SU-DHL-6 (cell line): ENCODE measurements at regions not wholly inside any gene's neighbourhood (a gene's known extent, or its start where the extent isn't known, plus 50 kb on each side); places are given as distances from the start of the nearest gene placed in this dataset.

Source experiments
- H2AFZ ChIP-seq: fragments of 200-600 bp; sonication (generic); 2 replicates; pipeline ENCODE4 v1.6.1; 2014; ENCODE audit warnings: low read depth, mild to moderate bottlenecking, moderate library complexity, mixed read lengths, antibody characterized with exemption, low read length; ENCODE audit not compliant: severe bottlenecking
- H3F3A ChIP-seq: fragments of 200-600 bp; shearing (Covaris generic); 2 replicates; pipeline ENCODE4 v1.6.0; 2016; ENCODE audit warnings: antibody characterized with exemption, mild to moderate bottlenecking; ENCODE audit not compliant: insufficient read depth
- H3K27ac ChIP-seq: fragments of 200-600 bp; sonication (generic); 2 replicates; pipeline ENCODE4 v1.5.1; 2016; ENCODE audit warnings: low read depth, mild to moderate bottlenecking, low read length, moderate library complexity, mixed read lengths
- H3K27me3 ChIP-seq: fragments of 200-600 bp; sonication (generic), shearing (Covaris generic); 2 replicates; pipeline ENCODE4 v1.6.0; 2014; ENCODE audit warnings: mild to moderate bottlenecking, low read length
- H3K36me3 ChIP-seq: fragments of 200-600 bp; sonication (generic); 2 replicates; pipeline ENCODE4 v1.6.1; 2014; ENCODE audit warnings: mild to moderate bottlenecking, low read length, mixed read lengths
- H3K4me2 ChIP-seq: fragments of 300-600, 200-600 bp; shearing (Covaris generic), sonication (generic); 2 replicates; pipeline ENCODE4 v1.6.0; 2014; ENCODE audit warnings: low read length, low read depth, mild to moderate bottlenecking; ENCODE audit not compliant: poor library complexity, severe bottlenecking
- H3K4me3 ChIP-seq: fragments of 200-600 bp; sonication (generic); 2 replicates; pipeline ENCODE4 v1.5.1; 2014; ENCODE audit warnings: antibody characterized with exemption, low read length, mild to moderate bottlenecking, mixed read lengths; ENCODE audit not compliant: insufficient read depth, poor library complexity, severe bottlenecking
- H3K79me2 ChIP-seq: fragments of 200-600 bp; sonication (generic); 2 replicates; pipeline ENCODE4 v1.6.1; 2014; ENCODE audit warnings: mild to moderate bottlenecking, low read length, moderate library complexity; ENCODE audit not compliant: insufficient read depth
- H3K9ac ChIP-seq: fragments of 200-600 bp; sonication (generic); 2 replicates; pipeline ENCODE4 v1.7.0; 2014; ENCODE audit warnings: mild to moderate bottlenecking, low read length
- H3K9me2 ChIP-seq: fragments of 200-600 bp; sonication (generic); replicated peaks from 2 replicates; pipeline ENCODE4 v1.6.1; 2014; ENCODE audit warnings: low read length; ENCODE audit not compliant: insufficient read depth
- H3K9me3 ChIP-seq: fragments of 200-600 bp; sonication (generic); 2 replicates; pipeline ENCODE4 v1.6.1; 2014; ENCODE audit warnings: low read length, mixed read lengths; ENCODE audit not compliant: insufficient read depth
- H4K20me1 ChIP-seq: fragments of 200-600 bp; sonication (generic); 2 replicates; pipeline ENCODE4 v1.6.1; 2014; ENCODE audit warnings: low read depth, mild to moderate bottlenecking, antibody characterized with exemption, low read length, moderate library complexity, mixed read lengths
- EZH2phosphoT487 ChIP-seq: fragments of 200-600 bp; sonication (generic), shearing (Covaris generic); conservative IDR thresholded peaks from 2 replicates; pipeline ENCODE4 v1.6.1; 2018; ENCODE audit warnings: mild to moderate bottlenecking, antibody characterized with exemption, low read length, moderate library complexity, mixed read lengths
- TF ChIP-seq, protein P1 (sequence below): fragments of 200-600 bp; sonication (generic); IDR thresholded peaks from one replicate; pipeline ENCODE4 v1.5.1; 2017; ENCODE audit warnings: antibody characterized with exemption, mild to moderate bottlenecking, low read length, moderate library complexity; ENCODE audit not compliant: insufficient read depth, poor library complexity, severe bottlenecking

DNA sequence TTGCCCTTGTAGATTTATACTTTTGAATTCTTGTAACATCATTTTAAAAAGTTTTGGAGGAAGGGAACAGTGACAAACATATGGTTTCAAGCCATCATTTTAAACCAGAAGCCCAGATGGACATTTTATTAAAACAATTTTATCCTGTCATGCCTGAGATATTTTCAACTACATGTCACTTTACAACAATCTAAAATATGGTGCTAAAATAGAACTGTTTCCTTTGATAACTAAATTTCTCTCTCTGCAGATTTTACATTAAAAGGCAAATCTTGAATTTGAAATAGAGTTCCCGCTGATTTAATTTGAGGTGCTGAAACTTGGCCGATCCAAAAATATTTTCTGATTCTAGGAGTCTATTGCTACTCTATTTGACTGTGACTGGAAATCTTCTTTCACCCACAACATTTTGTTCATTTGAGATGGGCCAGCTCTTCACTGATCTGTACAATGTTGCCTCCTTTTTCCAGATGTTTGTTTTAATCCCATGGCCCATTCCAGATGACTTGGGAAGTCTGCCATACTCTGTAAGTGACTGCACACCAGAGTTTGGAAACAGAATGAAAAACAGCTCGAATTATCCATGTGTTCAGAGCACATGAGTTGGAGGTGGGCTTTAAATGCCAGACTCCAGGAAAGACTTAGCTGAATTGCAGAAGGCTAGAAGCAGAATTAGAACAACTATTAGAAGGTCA lies 402.5 kb downstream of the TMEM135 start:
- Histone ChIP-seq H3K27ac (no peak overlapping the region), H3K9me3 (no peaks in the 10 kb centered on the region), H3K9ac (no peak overlapping the region), H2AFZ (no peak overlapping the region), H4K20me1 (no peaks in the 10 kb centered on the region), H3F3A (no peaks in the 10 kb centered on the region), H3K4me3 (no peak overlapping the region), H3K36me3 (no peaks in the 10 kb centered on the region), H3K79me2 (no peaks in the 10 kb centered on the region), H3K4me2 (no peak overlapping the region), H3K27me3 (no peaks in the 10 kb centered on the region), H3K9me2 (no peaks in the 10 kb centered on the region)
- TF ChIP-seq, protein P1, sequence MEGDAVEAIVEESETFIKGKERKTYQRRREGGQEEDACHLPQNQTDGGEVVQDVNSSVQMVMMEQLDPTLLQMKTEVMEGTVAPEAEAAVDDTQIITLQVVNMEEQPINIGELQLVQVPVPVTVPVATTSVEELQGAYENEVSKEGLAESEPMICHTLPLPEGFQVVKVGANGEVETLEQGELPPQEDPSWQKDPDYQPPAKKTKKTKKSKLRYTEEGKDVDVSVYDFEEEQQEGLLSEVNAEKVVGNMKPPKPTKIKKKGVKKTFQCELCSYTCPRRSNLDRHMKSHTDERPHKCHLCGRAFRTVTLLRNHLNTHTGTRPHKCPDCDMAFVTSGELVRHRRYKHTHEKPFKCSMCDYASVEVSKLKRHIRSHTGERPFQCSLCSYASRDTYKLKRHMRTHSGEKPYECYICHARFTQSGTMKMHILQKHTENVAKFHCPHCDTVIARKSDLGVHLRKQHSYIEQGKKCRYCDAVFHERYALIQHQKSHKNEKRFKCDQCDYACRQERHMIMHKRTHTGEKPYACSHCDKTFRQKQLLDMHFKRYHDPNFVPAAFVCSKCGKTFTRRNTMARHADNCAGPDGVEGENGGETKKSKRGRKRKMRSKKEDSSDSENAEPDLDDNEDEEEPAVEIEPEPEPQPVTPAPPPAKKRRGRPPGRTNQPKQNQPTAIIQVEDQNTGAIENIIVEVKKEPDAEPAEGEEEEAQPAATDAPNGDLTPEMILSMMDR = no peak
- TF ChIP-seq EZH2phosphoT487 = no peak

GRCh38 chr11:87438416-87438815 lies 400.7 kb downstream of the TMEM135 start:
- Histone ChIP-seq H3K27ac (no peak overlapping the region), H3K27me3 (no peaks in the 10 kb centered on the region), H2AFZ (no peak overlapping the region), H3K9ac (no peak overlapping the region), H3K9me3 (no peaks in the 10 kb centered on the region), H3K36me3 (no peaks in the 10 kb centered on the region), H4K20me1 (no peaks in the 10 kb centered on the region), H3K4me3 (no peak overlapping the region), H3K9me2 (no peaks in the 10 kb centered on the region), H3K79me2 (no peaks in the 10 kb centered on the region), H3K4me2 (no peak overlapping the region), H3F3A (no peaks in the 10 kb centered on the region)
- no peak for TF ChIP-seq EZH2phosphoT487
- TF ChIP-seq, protein P1 = no peak

DNA sequence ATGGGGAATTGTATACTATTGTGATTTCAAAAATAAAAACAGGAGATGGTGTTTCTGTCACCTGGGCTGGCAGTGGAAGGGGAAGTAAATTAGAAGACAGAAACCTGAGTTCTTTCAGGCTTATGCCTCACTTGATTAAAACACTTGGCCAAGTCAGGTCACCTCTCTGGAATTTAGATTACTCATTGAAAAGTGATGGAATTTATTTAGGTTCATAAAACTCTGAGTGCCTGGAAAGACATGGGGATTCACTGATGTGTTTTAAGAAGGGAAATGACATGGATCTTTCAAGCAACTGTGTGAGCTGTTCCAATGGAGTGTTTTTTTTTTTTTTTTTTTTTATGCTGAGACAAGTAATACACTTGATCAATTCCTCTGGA lies 400.1 kb downstream of the TMEM135 start:
- no peak overlapping the region for H3K4me2 ChIP-seq

More for the DNA sequence above, 400.1 kb downstream of the TMEM135 start:
- no peak overlapping the region for H3K9ac ChIP-seq
- no peak overlapping the region for H3K27ac ChIP-seq
- no peaks in the 10 kb centered on the region for H3K9me3 ChIP-seq
- no peak overlapping the region for H3K4me3 ChIP-seq
- H3K79me2 ChIP-seq = no peaks in the 10 kb centered on the region
- TF ChIP-seq, protein P1 = no peak
- no peak for TF ChIP-seq EZH2phosphoT487
- H3K27me3 ChIP-seq = no peaks in the 10 kb centered on the region
- H4K20me1 ChIP-seq = no peaks in the 10 kb centered on the region
- no peaks in the 10 kb centered on the region for H3K9me2 ChIP-seq
- H3F3A ChIP-seq = no peaks in the 10 kb centered on the region
- no peak overlapping the region for H2AFZ ChIP-seq
- H3K36me3 ChIP-seq = no peaks in the 10 kb centered on the region
